ENCODE measurements at regions not wholly inside any gene's neighbourhood (a gene's known extent, or its start where the extent isn't known, plus 50 kb on each side); places are given as distances from the start of the nearest gene placed in this dataset.

DNA sequence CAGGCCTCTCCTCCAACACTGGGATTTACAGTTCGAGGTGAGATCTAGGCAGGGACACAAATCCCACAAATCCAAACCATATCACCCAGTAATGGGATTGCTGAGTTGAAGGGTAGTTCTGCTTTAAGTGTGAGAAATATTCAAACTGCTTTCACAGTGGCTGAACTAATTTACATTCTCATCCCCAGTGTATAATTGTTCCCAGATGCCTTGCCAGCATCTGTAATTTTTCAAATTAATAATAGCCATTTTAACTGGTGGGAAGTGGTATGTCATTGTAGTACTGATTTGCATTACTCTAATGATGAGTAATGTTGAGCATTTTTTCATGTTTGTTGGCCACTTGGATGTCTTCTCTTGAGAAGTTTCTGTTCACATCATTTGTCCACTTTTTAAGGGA lies 592.8 kb upstream of the GRM3 start:
- TF ChIP-seq, protein P1, sequence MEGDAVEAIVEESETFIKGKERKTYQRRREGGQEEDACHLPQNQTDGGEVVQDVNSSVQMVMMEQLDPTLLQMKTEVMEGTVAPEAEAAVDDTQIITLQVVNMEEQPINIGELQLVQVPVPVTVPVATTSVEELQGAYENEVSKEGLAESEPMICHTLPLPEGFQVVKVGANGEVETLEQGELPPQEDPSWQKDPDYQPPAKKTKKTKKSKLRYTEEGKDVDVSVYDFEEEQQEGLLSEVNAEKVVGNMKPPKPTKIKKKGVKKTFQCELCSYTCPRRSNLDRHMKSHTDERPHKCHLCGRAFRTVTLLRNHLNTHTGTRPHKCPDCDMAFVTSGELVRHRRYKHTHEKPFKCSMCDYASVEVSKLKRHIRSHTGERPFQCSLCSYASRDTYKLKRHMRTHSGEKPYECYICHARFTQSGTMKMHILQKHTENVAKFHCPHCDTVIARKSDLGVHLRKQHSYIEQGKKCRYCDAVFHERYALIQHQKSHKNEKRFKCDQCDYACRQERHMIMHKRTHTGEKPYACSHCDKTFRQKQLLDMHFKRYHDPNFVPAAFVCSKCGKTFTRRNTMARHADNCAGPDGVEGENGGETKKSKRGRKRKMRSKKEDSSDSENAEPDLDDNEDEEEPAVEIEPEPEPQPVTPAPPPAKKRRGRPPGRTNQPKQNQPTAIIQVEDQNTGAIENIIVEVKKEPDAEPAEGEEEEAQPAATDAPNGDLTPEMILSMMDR (IDR thresholded peaks at IDR 0.05) = no peak
- no peak for TF ChIP-seq POLR2A (IDR thresholded peaks at IDR 0.05)
